ENCODE measurements at regions not wholly inside any gene's neighbourhood (a gene's known extent, or its start where the extent isn't known, plus 50 kb on each side); places are given as distances from the start of the nearest gene placed in this dataset.

- DNase-seq = no peak
Observed at GRCh38 chr2:22801071-22801470, 583.9 kb upstream of the KLHL29 start.

GRCh38 chr2:22801970-22802369, 583.0 kb upstream of the KLHL29 start:
- no peak for DNase-seq

- DNase-seq = no peak
Observed at GRCh38 chr2:22807872-22808271, 577.1 kb upstream of the KLHL29 start.

- no peak for DNase-seq
Observed at GRCh38 chr2:22810602-22811001, 574.4 kb upstream of the KLHL29 start.

- DNase-seq = no peak
Observed at GRCh38 chr2:22812065-22812680, 572.8 kb upstream of the KLHL29 start.

- DNase-seq = no peak
Observed at GRCh38 chr2:22817197-22817596, 567.8 kb upstream of the KLHL29 start.

GRCh38 chr2:22821458-22821857, 563.5 kb upstream of the KLHL29 start:
- DNase-seq = no peak

- no peak for DNase-seq
Observed at GRCh38 chr2:22822835-22823234, 562.1 kb upstream of the KLHL29 start.

GRCh38 chr2:22824618-22825017, 560.4 kb upstream of the KLHL29 start:
- no peak for DNase-seq

GRCh38 chr2:22826703-22827102, 558.3 kb upstream of the KLHL29 start:
- no peak for DNase-seq

GRCh38 chr2:22829791-22830190, 555.2 kb upstream of the KLHL29 start:
- DNase-seq = no peak

- DNase-seq = no peak
Observed at GRCh38 chr2:22832196-22832595, 552.8 kb upstream of the KLHL29 start.

- no peak for DNase-seq
Observed at GRCh38 chr2:22838461-22838860, 546.5 kb upstream of the KLHL29 start.

- DNase-seq = no peak
Observed at GRCh38 chr2:22842205-22842869, 542.6 kb upstream of the KLHL29 start.

GRCh38 chr2:22843919-22844537, 541.0 kb upstream of the KLHL29 start:
- no peak for DNase-seq

- DNase-seq = no peak
Observed at GRCh38 chr2:22850310-22850709, 534.7 kb upstream of the KLHL29 start.

- no peak for DNase-seq
Observed at GRCh38 chr2:22854588-22854987, 530.4 kb upstream of the KLHL29 start.

GRCh38 chr2:22855081-22855480, 529.9 kb upstream of the KLHL29 start:
- no peak for DNase-seq

GRCh38 chr2:22855761-22856184, 529.2 kb upstream of the KLHL29 start:
- no peak for DNase-seq

- DNase-seq = no peak
Observed at GRCh38 chr2:22867973-22868372, 517.0 kb upstream of the KLHL29 start.

GRCh38 chr2:22878121-22878520, 506.9 kb upstream of the KLHL29 start:
- no peak for DNase-seq

- no peak for DNase-seq
Observed at GRCh38 chr2:22879009-22879863, 505.7 kb upstream of the KLHL29 start.

GRCh38 chr2:22880161-22880560, 504.8 kb upstream of the KLHL29 start:
- DNase-seq = no peak

Measured in effector CD4-positive, alpha-beta T cell (primary cell).